Activated CD8-positive, alpha-beta memory T cell treated with anti-CD3 and anti-CD28 coated beads for 1 hour (primary cell): ENCODE measurements at regions not wholly inside any gene's neighbourhood (a gene's known extent, or its start where the extent isn't known, plus 50 kb on each side); places are given as distances from the start of the nearest gene placed in this dataset.
"Not testable (repeated sequence)": the region's sequence is repeated elsewhere in the genome, so short reads cannot be mapped to it uniquely, and the experiment has no call there.

Source experiments
- DNase-seq, 2 donors: peaks; one replicate each; pipeline ENCODE4 v3.0.0-alpha.2; 2020; ENCODE audit warnings: low read depth in 1 of 2; ENCODE audit errors: extremely low read depth in 1 of 2

DNA sequence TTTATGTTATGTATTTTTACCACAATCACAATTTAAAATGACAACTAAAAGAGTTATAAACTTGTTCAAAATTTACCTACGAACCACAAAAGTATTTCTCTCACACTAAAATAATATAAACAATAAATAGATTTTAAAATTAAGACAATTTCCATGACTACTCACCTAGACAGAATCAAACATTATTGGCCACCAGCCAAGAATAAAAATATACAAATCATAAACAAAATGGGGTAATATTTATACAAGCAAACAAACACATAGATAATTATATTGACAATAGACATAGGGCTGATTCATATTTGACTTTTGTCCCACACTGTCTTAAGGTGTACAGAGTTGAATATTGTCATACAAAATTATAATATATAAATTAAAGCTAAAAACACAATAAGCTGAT lies 119.6 kb upstream of the ZNF92 start:
- no peak for DNase-seq

DNA sequence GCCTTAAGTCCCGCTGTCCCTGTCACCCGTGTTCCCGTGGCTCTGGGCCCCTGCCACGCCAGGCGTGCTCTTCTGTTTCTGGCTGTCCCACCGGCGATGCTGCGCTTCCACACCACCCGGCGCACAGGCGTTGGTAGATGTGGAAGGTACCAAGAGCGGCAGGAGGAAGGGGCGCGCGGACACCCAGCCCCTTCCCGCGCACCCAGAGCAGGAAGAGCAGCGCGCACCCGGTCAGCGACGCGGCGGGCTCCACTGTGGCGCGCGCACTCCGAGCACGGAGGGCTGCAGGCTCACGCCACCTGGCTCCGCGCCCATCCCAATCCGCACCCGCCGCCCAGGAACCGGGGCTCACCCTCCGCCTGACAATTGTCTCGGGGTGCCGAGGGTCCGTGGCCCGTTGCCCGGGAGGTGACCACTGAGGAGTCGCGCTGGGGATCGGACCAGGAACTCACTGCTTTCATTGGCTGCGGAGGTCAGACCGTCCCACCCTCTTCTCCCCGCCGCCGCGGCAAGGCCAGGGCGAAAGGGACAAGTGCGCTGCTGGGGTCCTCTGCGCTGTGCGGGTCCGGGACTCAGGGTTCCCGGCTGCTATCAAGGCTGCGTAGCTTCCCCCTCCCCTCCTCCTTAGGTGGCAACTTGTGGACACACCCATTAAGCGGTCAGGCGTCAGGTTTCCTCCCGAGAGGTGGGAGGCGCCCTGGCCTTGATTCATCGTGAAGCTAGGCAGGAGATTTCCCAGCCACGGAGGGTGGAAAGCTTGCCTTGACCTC lies 121.6 kb upstream of the ZNF92 start:
- DNase-seq, result no peak

DNA sequence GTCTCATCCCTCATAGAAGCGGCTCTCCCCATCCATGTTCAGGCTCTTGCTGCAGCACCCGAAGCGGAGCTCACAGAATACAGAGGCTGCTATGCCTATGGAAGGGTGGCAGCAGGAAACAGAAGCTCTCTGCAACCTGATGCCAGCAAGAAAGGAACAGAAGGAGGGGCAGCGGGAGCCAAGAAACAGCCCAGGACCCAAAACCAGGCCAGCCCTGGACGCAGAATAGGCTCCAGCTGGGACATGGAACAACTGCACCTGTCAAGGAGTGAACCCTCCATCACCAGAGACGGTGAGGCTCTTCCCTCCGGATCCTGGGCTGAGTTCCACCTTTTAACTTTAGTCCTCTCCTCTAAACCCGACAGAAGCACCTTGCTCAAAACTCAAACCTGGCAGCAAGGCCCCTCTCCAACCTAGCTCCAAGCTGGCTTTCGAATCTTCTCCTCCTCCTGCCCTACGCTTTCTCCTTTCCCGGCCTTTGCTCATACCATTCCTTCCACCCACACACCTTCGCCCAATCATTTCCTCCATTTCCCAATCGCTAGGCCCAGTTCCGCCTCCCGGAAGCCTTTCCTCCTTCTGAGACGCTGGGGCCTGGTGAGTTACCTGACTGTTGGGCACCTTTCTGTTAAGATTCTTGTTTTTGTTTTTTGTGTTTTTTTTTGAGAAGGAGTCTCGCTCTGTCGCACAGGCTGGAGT lies 122.8 kb upstream of the ZNF92 start:
- DNase-seq, result no peak

DNA sequence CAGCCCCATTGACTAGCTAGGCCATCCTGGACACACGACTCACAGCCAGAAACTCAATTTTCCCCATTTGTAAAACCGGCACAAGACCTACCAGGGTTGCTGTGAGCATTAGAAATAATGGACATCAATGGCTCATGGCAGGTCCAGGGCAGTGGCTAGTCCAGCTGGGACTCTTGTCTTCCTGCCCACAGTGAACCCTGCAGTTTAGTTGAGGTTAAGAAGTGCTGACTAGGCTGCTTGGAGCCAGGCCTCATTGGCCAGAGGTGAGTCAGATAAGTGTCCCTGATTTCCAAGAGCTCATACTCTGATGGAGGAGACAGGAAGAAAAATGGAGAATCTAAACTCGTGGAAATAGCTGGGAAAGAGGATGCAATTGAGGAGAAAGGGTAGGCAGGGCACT lies 123.4 kb upstream of the ZNF92 start:
- no peak for DNase-seq

DNA sequence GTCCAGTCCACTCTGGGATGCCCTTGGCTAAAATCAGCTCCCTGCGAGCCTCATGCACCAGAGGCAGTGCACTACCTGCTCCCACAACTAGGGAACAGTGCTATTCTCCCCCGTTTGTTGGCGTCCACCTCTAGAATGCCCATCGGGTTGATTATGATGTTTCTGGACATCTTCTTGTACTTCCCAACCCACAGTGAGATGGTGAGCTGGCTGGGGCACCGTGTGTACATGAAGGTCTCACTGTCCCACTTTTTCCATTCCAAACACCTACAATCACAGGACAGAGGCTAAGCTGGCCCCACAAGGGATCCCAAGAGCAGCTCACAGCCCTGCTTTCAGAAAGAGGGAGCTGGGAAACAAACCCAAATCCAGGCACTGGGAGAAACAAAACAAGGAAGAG lies 126.2 kb upstream of the ZNF92 start:
- DNase-seq, result no peak

DNA sequence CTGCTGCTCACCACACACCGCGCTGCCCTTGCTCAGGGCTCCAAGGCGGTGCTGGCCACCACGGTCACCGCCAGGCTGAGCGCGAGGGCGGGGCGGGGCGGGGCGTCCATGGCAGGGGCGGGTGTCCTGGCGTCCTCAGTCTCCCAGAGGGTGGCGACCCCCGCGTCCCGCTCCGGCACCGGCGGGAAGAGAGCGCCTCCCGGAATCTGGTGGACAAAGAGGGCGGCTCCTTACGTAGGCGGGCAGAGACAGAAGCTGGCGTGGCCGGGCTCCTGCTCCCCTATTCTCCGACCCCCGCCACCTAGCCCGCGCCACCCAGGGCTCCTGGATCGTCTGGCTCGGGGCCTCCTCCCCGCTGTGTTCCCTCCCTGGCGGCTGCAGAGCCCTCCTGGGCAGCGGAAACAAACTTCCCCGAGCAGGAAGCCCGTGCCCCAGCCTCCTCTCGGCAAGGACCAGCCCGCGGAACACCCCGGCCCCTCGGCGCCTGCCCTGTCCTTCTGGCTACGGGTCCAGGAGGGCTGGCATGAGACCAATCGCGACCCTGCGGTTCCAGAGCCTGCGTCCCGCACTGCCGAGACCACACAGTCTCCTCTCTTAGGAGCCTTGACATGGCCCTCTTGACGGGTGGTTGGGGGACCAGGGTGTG lies 133.8 kb upstream of the ZNF92 start:
- DNase-seq, result no peak

DNA sequence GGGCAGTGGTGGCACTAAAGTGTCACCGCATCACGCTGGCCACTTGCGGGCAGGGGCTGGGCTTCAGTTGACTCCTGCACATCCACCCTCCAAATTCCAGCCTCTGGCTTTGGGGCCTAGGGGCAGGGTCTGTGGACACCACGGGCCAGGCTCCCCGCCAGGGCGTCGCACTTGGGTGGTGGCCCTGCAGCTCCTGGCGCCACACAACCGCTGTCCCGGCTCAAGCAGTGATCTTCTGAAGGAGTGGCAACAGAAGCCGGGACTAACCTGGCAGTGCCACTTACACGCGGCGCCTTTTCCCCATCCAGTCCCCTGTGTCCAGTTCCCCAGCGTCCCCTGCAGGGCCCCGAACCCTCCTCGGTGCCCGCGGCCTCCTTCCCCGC lies 134.3 kb upstream of the ZNF92 start:
- DNase-seq, result no peak

DNA sequence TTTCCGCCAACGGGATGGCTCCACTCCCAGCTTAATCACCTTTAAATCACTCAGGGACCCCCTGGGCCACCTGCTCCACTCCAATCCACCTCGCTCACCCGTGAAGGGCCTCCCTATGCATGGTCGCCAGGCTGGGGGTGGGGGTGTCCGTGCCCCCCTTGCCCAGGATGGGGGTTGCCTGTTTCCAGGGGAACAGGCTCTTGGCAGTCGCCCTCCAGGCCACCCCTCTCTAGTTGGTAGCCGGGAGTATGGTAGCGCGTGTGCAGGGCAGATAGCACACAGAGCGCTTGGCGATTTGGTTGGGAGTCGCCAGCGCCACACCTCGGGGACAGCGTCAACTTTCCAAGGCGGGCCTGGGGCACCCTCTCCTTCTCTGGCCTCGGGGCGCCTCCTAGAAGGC lies 134.9 kb upstream of the ZNF92 start:
- DNase-seq, result no peak

DNA sequence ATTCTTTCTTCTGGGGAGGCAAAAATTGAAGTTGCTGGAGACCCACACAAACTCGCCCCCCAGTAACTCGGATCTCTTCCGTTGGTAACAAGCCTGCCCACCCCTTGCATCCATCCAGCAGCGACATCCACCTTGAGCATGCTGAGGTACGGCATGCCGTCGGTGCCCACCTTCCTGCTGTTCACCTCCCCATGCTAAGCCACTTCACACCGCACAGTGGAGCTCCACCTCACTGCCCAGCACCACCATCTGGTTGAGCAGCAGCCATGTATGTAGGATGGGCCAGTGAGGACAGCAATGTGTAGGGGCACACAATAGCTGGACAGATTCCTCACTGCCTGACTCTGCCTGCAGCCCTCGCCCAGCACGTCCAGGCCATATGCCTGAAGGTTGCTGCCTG lies 138.1 kb upstream of the ZNF92 start:
- DNase-seq, result no peak

DNA sequence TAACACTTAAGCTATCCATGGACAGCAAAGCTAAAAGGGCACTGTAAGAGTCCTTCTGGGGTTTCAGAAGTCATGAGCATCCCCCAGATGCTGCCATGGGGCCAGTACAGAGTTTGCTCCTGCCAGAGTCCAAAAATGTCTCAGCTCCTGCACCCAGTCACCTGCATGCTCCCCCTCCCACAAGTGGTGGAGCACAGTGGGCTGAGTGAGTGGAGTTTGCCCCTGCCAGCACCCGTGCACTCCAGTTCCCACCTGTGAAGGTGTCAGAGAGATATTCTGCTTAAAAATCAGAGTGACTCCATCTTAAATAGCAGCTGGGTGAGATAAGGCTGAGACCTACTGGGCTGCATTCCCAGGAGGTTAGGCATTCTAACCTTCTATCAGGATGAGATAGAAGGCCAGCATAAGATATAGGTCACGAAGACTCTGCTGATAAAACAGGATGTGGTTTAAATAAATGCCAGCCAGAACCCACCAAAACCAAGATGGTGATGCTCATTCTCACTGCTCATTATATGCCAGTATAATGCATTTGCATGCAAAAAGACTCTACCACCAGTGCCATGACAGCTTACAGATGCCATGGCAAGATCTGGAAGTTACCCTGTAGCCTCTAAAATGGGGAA lies 140.1 kb upstream of the ZNF92 start:
- DNase-seq, result no peak

DNA sequence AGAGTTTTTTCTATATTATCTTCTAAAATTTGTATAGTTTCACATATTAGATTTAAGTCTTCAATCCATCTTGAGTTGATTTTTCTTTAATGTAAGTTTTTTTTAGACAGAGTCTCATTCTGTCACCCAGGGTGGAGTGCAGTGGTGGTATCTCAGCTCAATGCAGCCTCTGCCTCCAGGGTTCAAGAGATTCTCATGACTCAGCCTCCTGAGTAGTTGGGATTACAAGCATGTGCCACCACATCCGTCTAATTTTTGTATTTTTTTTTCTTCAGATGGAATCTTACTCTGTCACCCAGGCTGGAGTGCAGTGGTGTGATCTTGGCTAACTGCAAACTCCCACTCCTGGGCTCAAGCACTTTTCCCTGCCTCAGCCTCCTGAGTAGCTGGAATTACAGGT lies 143.4 kb upstream of the ZNF92 start:
- no peak for DNase-seq

DNA sequence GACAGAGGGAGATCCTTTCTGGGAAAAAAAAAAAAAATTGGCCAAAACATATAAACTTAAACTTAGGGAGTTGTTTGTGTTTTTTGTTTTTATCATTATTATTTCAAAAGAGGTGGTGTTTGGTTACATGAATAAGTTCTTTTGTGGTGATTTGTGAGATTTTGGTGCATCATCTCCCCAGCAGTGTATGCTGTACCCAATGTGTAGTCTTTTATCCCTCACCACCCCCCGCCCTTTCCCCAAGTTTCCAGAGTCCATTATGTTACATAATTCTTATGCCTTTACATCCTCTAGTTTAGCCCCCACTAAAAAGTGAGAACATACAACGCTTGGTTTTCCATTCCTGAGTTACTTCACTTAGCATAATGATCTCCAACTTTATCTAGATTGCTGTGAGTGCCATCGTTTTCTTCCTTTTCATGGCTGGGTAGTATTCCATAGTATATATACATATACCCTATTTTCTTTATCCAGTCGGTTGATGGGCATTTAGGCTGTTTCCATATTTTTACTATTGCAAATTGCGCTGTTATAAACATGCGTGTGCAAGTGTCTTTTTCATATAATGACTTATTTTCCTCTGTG lies 148.1 kb upstream of the ZNF92 start:
- DNase-seq, result no peak

DNA sequence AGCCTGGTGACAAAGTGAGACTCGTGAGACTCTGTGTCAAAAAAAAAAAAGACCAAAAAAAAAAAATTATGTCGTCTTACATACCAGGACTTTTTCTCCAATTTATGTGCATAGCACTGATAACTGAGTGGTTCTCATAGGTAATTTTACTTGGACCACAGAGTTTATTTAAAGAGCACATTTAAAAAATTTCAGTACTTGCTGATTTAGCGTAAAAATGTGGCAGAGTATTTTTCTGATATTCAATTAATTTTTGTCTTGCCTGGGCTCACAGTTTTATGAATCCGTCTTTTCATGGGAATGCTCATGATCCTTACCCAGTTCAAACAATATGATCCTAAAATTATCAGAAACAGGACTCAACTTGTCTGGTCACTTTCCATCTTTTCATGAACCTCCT lies 151.0 kb upstream of the ZNF92 start:
- no peak for DNase-seq

DNA sequence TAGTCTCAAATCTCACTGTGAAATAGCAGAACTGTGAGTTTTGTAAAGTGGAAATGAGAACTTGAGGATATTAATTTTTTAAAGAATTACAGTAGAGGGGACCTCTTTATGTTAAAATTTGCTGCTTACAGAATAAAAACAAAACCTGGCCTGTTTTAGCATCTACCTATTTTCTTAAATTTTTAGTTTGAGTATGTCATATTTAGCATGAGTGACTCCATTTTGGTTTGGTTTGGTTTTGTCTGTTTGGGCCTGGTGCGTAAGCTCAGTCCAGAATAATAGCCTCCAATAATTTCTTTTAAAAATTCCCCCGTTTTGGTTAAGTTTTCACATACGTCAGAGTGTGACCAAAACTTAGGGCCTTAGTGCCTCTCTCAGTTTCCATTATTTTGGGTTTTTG lies 152.0 kb upstream of the ZNF92 start:
- DNase-seq, result no peak

DNA sequence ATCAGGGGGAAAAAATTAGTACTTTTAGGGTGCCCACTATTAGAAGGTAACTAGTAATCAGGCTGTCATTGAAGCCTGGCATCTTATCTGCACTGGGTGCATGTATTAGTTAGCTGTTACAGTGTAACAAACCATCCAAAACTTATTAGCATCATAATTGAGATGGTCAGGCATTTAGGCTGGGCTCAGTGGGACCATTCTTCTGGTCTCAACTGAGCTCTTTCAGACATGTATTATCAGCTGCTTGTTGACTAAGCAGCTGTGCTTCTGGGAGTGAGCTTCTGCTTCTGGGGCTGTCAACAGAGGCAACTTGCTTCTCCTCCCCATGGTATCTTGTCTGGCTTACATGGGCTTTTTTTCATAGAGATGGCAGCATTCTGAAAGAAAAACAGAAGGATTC lies 154.0 kb upstream of the ZNF92 start:
- no peak for DNase-seq

DNA sequence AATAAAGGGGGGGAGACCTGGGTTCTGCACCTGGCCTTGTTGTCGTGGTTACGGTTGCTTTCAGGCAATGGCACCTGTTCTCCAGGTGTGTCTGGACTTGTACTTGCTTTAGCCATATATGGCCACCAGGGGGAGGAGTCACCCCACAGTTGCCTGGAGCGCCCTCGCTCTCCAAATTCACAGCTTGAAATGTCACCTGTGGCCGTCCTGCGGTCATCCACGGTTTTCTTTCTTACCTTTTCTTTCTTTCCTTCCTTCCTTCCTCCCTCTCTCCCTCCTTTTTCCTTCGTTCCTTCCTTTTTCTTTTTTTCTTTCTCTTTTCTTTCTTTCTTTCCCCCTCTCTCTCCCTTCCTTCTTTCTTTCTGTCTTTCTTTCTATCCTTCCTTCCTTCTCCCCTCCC lies 157.2 kb upstream of the ZNF92 start:
- peak; percentile 9 to 37 for DNase-seq

DNA sequence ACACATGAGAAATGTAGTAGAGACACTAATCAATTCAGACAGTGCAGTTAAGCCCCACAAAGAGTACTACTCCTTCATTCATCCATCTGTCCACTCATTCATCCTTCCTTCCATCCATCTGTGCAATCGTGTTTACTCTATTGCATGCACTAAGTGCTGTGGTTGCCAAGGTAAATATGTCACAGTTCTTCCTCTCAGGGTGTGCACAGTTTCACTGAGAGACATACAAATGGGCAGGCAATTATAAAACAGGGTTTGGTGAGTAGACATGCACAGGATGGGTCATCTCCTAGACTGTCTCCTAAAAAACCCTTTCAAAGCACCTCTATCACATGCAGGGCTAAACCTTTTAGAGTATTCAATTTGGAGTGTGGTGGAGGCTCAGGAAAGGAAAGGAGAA lies 160.4 kb upstream of the ZNF92 start:
- DNase-seq, result not testable (repeated sequence)

DNA sequence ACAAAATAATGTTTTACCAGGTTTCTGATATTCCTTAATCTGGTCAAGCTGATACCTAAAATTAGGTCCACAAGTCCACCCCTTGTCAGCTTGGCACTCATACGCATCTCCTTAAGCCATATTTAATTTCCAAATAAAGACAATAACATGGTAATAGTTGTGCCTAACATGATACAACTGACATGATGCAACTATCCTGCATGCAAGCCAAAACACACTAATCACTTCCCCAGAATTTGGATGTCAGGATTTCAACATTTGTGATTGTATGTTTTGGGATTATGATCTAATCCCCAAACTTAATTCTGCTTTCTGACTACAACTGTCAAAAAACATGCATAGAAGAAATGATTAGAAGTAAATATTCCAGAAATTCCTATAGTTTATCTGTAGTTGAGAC lies 174.4 kb upstream of the ZNF92 start:
- DNase-seq, result not testable (repeated sequence)

DNA sequence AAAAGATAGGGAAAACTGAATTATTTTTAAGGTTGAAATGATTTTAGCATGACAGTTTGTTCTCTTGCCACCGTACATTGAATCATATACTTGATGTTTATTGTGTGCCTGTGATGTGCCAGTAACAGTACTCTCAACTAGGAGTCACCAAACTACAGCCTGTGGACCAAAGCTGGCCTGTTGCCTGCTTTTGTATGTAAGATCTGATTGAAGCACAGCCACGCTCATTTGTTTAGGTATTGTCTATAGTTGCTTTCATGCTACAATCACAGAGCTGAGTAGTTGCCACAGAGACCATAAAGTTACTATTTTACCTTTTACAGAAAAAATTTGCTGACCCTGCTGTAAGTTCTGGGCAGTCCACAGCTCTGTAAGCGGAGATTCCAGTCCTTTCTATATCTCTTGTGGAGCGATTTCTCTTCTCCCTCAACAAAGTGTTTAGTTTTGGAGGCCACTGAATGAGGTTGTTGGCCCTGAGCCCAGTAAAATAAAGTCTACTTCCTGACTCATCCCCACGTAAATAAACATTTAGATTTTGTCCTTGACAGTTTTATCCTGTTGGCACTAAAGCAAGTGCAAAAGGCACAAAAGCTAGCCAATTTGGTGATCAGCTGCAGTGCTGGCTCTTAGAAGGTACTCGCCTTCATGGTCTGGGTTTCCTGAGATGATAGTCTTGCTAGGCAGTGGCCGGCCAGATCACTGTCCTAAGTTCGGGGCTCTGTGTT lies 180.2 kb upstream of the ZNF92 start:
- not testable (repeated sequence) for DNase-seq

DNA sequence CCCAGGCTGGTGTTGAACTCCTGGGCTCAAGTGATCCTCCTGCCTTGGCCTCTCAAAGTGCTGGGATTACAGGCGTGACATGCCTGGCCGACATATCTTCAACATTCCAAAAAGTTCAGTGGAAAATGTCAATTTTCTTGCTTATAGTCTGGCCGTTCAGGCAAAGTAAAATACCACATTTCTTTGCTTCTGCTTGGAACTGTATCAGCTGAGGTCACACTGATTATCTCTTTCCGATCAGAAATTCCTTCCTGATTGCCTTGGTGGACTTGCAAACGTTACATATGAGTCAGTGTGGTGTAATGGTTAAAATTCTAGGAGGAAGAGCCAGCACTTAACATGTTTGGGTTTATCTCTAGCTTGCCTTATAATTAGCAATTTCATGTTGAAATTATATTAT lies 170.6 kb upstream of the ERV3-1 start:
- not testable (repeated sequence) for DNase-seq

DNA sequence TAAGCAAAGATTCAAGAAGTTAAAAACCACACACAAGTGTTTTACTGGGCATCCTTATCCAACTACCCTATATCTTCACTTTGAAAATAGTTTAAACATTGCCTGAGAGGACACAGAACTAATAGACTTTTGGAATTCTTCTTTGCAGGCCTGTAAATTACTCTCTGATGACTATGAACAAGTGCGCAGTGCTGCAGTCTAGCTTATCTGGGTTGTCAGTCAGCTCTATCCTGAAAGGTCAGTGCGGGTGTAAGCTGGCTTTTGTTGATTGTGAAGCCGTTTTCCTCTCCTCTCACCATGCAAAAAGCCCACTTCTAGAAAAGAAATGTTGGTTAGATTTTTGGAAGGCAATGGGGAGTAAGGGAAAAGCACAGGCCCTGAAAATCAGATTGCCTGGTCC lies 143.6 kb upstream of the ERV3-1 start:
- not testable (repeated sequence) for DNase-seq
